Body of pancreas (tissue), 4 donors: ENCODE measurements at regions not wholly inside any gene's neighbourhood (a gene's known extent, or its start where the extent isn't known, plus 50 kb on each side); places are given as distances from the start of the nearest gene placed in this dataset.
"Not testable (repeated sequence)": the region's sequence is repeated elsewhere in the genome, so short reads cannot be mapped to it uniquely, and the experiment has no call there.

ENCODE experiments used
- ATAC-seq: fragments of 150-250 bp; one replicate; pipeline ENCODE4 v1.9.1; 2016
- DNase-seq, 4 donors: peaks; one replicate each; pipeline ENCODE4 v3.0.0-alpha.2; 2019
- H3K27ac ChIP-seq, 4 donors: fragments of 200-600 bp; sonication (generic); 1 replicate in 3 of 4; 2 replicates in 1 of 4; pipeline versions ENCODE4 v1.5.1 to v1.6.1; 2016 to 2019; ENCODE audit warnings: mild to moderate bottlenecking in 1 of 4, mixed read lengths in 1 of 4, moderate library complexity in 1 of 4
- H3K27me3 ChIP-seq, 2 donors: fragments of 200-600 bp; sonication (generic); one replicate each; pipeline ENCODE4 v1.6.0; 2016; ENCODE audit warnings: mild to moderate bottlenecking in 1 of 2
- H3K36me3 ChIP-seq, 2 donors: fragments of 200-600 bp; sonication (generic); replicated peaks in 1 of 2; 2 replicates each; pipeline ENCODE4 v1.5.1; 2016; ENCODE audit warnings: low read depth in 2 of 2; ENCODE audit not compliant: insufficient read depth in 1 of 2
- H3K4me1 ChIP-seq: fragments of 200-600 bp; sonication (generic); one replicate; pipeline ENCODE4 v1.6.0; 2016
- H3K4me3 ChIP-seq, 2 donors: fragments of 200-600 bp; sonication (generic); 1 replicate in 1 of 2; 2 replicates in 1 of 2; pipeline ENCODE4 v1.5.1; 2016 to 2019
- H3K9me3 ChIP-seq, 3 donors: fragments of 200-600 bp; sonication (generic); 1 replicate in 2 of 3; 2 replicates in 1 of 3; pipeline ENCODE4 v1.5.1; 2016
- CTCF ChIP-seq, 7 experiments: fragments of 450-650 bp in 4 of 7; fragments of 200-600 bp in 3 of 7; sonication (generic) in 3 of 7; IDR thresholded peaks; one replicate each; pipeline ENCODE4 v1.5.1; 2016 to 2019; ENCODE audit warnings: antibody characterized with exemption in 7 of 7
- POLR2A ChIP-seq, 3 donors: fragments of 450-650 bp; IDR thresholded peaks; one replicate each; pipeline ENCODE4 v1.6.1; 2016; ENCODE audit warnings: antibody characterized with exemption in 3 of 3, mild to moderate bottlenecking in 2 of 3
- WGBS, 2 donors: methylation state at CpG; one replicate each; pipeline ENCODE4 v1.1.5; 2017; 5-methylcytosine and 5-hydroxymethylcytosine counted together
- intact Hi-C: fragments of 100-400 bp; cut with DNase I; formaldehyde crosslinking; loops from one replicate; pipeline ENCODE4 v1.15.1; 2023

- Histone ChIP-seq H3K27me3 (no peaks in the 10 kb centered on the region), H3K27ac (no peak overlapping the region), H3K36me3 (no peaks in the 10 kb centered on the region), H3K9me3 (no peaks in the 10 kb centered on the region), H3K4me3 (no peak overlapping the region), H3K4me1 (no peaks in the 10 kb centered on the region)
- no peak for DNase-seq
- TF ChIP-seq POLR2A (IDR thresholded peaks at IDR 0.05) = no peak
- TF ChIP-seq CTCF (IDR thresholded peaks at IDR 0.05) = no peak
- 100% methylated on average over 1 of the region's 1 CpG for WGBS, 2 donors
- intact Hi-C loops = no loop called here
- ATAC-seq = no peak
Measured at GRCh38 chr9:82882138-82882537, 180.8 kb downstream of the RASEF start.

- Histone ChIP-seq H3K27ac (no peak overlapping the region), H3K36me3 (no peaks in the 10 kb centered on the region), H3K4me1 (no peaks in the 10 kb centered on the region), H3K9me3 (no peaks in the 10 kb centered on the region), H3K4me3 (no peak overlapping the region), H3K27me3 (no peaks in the 10 kb centered on the region)
- intact Hi-C loops = no loop called here
- 29 to 40% methylated on average over 2 of the region's 2 CpGs for whole genome bisulfite sequencing, 2 donors
- DNase-seq = no peak
- TF ChIP-seq CTCF (IDR thresholded peaks at IDR 0.05) = no peak
- no peak for TF ChIP-seq POLR2A (IDR thresholded peaks at IDR 0.05)
- no peak for ATAC-seq
Measured at GRCh38 chr9:82882748-82883147, 180.2 kb downstream of the RASEF start.

GRCh38 chr9:82883436-82883835, 179.5 kb downstream of the RASEF start:
- no peak for ATAC-seq
- no peak for DNase-seq

GRCh38 chr9:82883974-82884373, 179.0 kb downstream of the RASEF start:
- H3K27ac ChIP-seq, H3K9me3 ChIP-seq, ATAC-seq, H3K27me3 ChIP-seq, DNase-seq, H3K4me1 ChIP-seq, intact Hi-C loops, H3K36me3 ChIP-seq, H3K4me3 ChIP-seq: not testable (repeated sequence)
- WGBS, 2 donors = 58 to 66% methylated on average over 7 of the region's 7 CpGs

More at GRCh38 chr9:82883436-82883835, 179.5 kb downstream of the RASEF start:
- no peaks in the 10 kb centered on the region for H3K4me1 ChIP-seq
- no peak overlapping the region for H3K27ac ChIP-seq
- 81 to 96% methylated on average over 3 of the region's 3 CpGs for WGBS, 2 donors
- H3K36me3 ChIP-seq = no peaks in the 10 kb centered on the region
- TF ChIP-seq CTCF (IDR thresholded peaks at IDR 0.05) (no peak), POLR2A (IDR thresholded peaks at IDR 0.05) (no peak)
- H3K27me3 ChIP-seq = no peaks in the 10 kb centered on the region
- intact Hi-C loops = no loop called here
- no peak overlapping the region for H3K4me3 ChIP-seq
- H3K9me3 ChIP-seq = no peaks in the 10 kb centered on the region

GRCh38 chr9:82890401-82890800, 172.5 kb downstream of the RASEF start:
- intact Hi-C loops = no loop called here
- Histone ChIP-seq H3K9me3 (no peaks in the 10 kb centered on the region), H3K4me3 (no peak overlapping the region), H3K4me1 (no peaks in the 10 kb centered on the region), H3K27me3 (no peaks in the 10 kb centered on the region), H3K36me3 (no peaks in the 10 kb centered on the region), H3K27ac (no peak overlapping the region)
- no peak for DNase-seq
- ATAC-seq = no peak
- 67 to 74% methylated on average over 4 of the region's 4 CpGs for WGBS, 2 donors
- no peak for TF ChIP-seq CTCF (IDR thresholded peaks at IDR 0.05)
- TF ChIP-seq POLR2A (IDR thresholded peaks at IDR 0.05) = no peak
